A549 (cell line): ENCODE measurements at regions not wholly inside any gene's neighbourhood (a gene's known extent, or its start where the extent isn't known, plus 50 kb on each side); places are given as distances from the start of the nearest gene placed in this dataset.

Source experiments
- ATAC-seq, 2 experiments: fragments of 200-7000 bp in 1 of 2; fragments of >200 bp in 1 of 2; cut with Nextera tagmentation in 1 of 2; cut with Tn5 transposase in 1 of 2; 3 replicates each; pipeline versions ENCODE4 v1.8.0 to v1.9.1; 2018 to 2020; ENCODE audit warnings: mild to moderate bottlenecking in 1 of 2, moderate library complexity in 1 of 2
- CTCF ChIA-PET: fragments of 300-600 bp; sonication (Branson Sonifier 250); formaldehyde crosslinking; extraction: SDS; loops from one replicate; lab custom pipeline; 2021; ENCODE audit warnings: antibody characterized with exemption, inconsistent platforms; lab: Yijun Ruan, JAX
- POLR2A ChIA-PET: fragments of 350-600 bp; formaldehyde crosslinking; extraction: SDS; loops from one replicate; lab custom pipeline; 2021; ENCODE audit warnings: antibody characterized with exemption, inconsistent platforms; lab: Yijun Ruan, JAX
- DNase-seq, 2 experiments: peaks; one replicate each; pipeline versions ENCODE4 v3.0.0 to v3.0.0-alpha.2; 2011 to 2016; ENCODE audit warnings: low read depth in 1 of 2, low spot score in 1 of 2
- FAIRE-seq: peaks from 2 replicates; lab custom pipeline; 2011; peaks lifted over from hg19 to GRCh38; lab: Jason Lieb, UNC
- H3K27ac ChIP-seq, 2 experiments: fragments of >200 bp; sonication (Bioruptor Twin); formaldehyde crosslinking; 3 replicates each; pipeline ENCODE4 v1.5.1; 2016 to 2017
- H3K4me1 ChIP-seq: fragments of >200 bp; sonication (Bioruptor Twin); formaldehyde crosslinking; 3 replicates; pipeline ENCODE4 v1.6.1; 2016
- H3K4me2 ChIP-seq: fragments of >200 bp; sonication (Bioruptor Twin); formaldehyde crosslinking; 3 replicates; pipeline ENCODE4 v1.6.1; 2016
- H3K4me3 ChIP-seq: fragments of >200 bp; sonication (Bioruptor Twin); formaldehyde crosslinking; 3 replicates; pipeline ENCODE4 v1.5.1; 2016
- H3K9me3 ChIP-seq: fragments of >200 bp; sonication (Bioruptor Twin); formaldehyde crosslinking; 3 replicates; pipeline ENCODE4 v1.6.1; 2016
- ATOH8 ChIP-seq: fragments of 250-450 bp; sonication (Bioruptor Pico); IDR thresholded peaks from 2 replicates; pipeline ENCODE4 v1.5.0; 2020; ENCODE audit warnings: low read depth, mild to moderate bottlenecking, moderate library complexity
- CBX2 ChIP-seq: fragments of 200-600 bp; sonication (generic); IDR thresholded peaks from 2 replicates; pipeline ENCODE4 v1.6.1; 2016; ENCODE audit warnings: low read depth, mild to moderate bottlenecking, borderline replicate concordance
- CHD4 ChIP-seq: fragments of 200-600 bp; sonication (generic); IDR thresholded peaks from 2 replicates; pipeline ENCODE4 v1.6.1; 2016; ENCODE audit warnings: antibody characterized with exemption, mild to moderate bottlenecking, borderline replicate concordance
- EHMT2 ChIP-seq: fragments of 200-600 bp; sonication (generic); IDR thresholded peaks from 2 replicates; pipeline ENCODE4 v1.6.1; 2016; ENCODE audit warnings: antibody characterized with exemption, low read depth, mild to moderate bottlenecking, moderate library complexity
- FOSB ChIP-seq: fragments of 250-450 bp; sonication (Bioruptor Pico); IDR thresholded peaks from 2 replicates; pipeline ENCODE4 v1.5.0; 2020; ENCODE audit warnings: mild to moderate bottlenecking, moderate library complexity
- HDAC2 ChIP-seq: fragments of 200-600 bp; sonication (generic); IDR thresholded peaks from 2 replicates; pipeline ENCODE4 v1.6.1; 2016
- HES2 ChIP-seq: fragments of >200 bp; sonication (Bioruptor Twin); formaldehyde crosslinking; IDR thresholded peaks from 2 replicates; pipeline ENCODE4 v1.6.1; 2016
- HOXB13 ChIP-seq: fragments of 250-450 bp; sonication (Bioruptor Pico); IDR thresholded peaks from 2 replicates; pipeline ENCODE4 v1.5.0; 2020; ENCODE audit warnings: low read depth, mild to moderate bottlenecking, moderate library complexity
- KDM1A ChIP-seq: fragments of 200-600 bp; sonication (generic); IDR thresholded peaks from 2 replicates; pipeline ENCODE4 v1.6.1; 2016; ENCODE audit warnings: low read depth, mild to moderate bottlenecking
- MAZ ChIP-seq: fragments of 150-350 bp; IDR thresholded peaks from 2 replicates; pipeline ENCODE4 v1.6.1; 2014; ENCODE audit warnings: antibody characterized with exemption, low read depth, low read length, borderline replicate concordance
- MYC ChIP-seq: IDR thresholded peaks from 2 replicates; pipeline ENCODE4 v1.6.1; 2012; ENCODE audit warnings: mild to moderate bottlenecking, inconsistent platforms, low read length, improper control_type of control experiment, borderline replicate concordance
- NFE2L2 ChIP-seq: fragments of 150-350 bp; conservative IDR thresholded peaks from 2 replicates; pipeline ENCODE4 v1.6.1; 2014; ENCODE audit warnings: low read length
- NR3C1 ChIP-seq: fragments of >200 bp; sonication (Bioruptor Twin); formaldehyde crosslinking; IDR thresholded peaks from 3 replicates; pipeline ENCODE4 v1.6.1; 2017
- POLR2A ChIP-seq: IDR thresholded peaks from 2 replicates; pipeline ENCODE4 v1.6.1; 2012; ENCODE audit warnings: mild to moderate bottlenecking, low read length
- POLR2AphosphoS2 ChIP-seq: conservative IDR thresholded peaks from 2 replicates; pipeline ENCODE4 v1.6.1; 2012; ENCODE audit warnings: low read length, improper control_type of control experiment, inconsistent platforms
- RAD21 ChIP-seq, 2 experiments: fragments of >200 bp in 1 of 2; sonication (Bioruptor Twin) in 1 of 2; formaldehyde crosslinking in 1 of 2; IDR thresholded peaks in 1 of 2; conservative IDR thresholded peaks in 1 of 2; 2 replicates in 1 of 2; 3 replicates in 1 of 2; pipeline ENCODE4 v1.6.1; 2012 to 2018; ENCODE audit warnings: inconsistent platforms in 1 of 2
- RARB ChIP-seq: fragments of 250-450 bp; sonication (Bioruptor Pico); IDR thresholded peaks from 2 replicates; pipeline ENCODE4 v1.8.0; 2021; ENCODE audit warnings: mild to moderate bottlenecking, moderate library complexity
- RCOR1 ChIP-seq: fragments of 150-350 bp; IDR thresholded peaks from 2 replicates; pipeline ENCODE4 v1.6.1; 2014; ENCODE audit warnings: antibody characterized with exemption, low read length, low read depth
- SREBF2 ChIP-seq: fragments of 450-650 bp; IDR thresholded peaks from 2 replicates; pipeline ENCODE4 v1.6.1; 2014; ENCODE audit warnings: mild to moderate bottlenecking, moderate library complexity
- TFCP2L1 ChIP-seq: fragments of 250-450 bp; sonication (Bioruptor Pico); IDR thresholded peaks from 2 replicates; pipeline ENCODE4 v1.5.0; 2021; ENCODE audit warnings: mild to moderate bottlenecking
- TP53 ChIP-seq: fragments of 250-450 bp; sonication (Bioruptor Pico); IDR thresholded peaks from 2 replicates; pipeline ENCODE4 v1.5.0; 2021; ENCODE audit warnings: mild to moderate bottlenecking, moderate library complexity
- ZNF302 ChIP-seq: fragments of 250-450 bp; sonication (Bioruptor Pico); IDR thresholded peaks from 2 replicates; pipeline ENCODE4 v1.9.0; 2021; ENCODE audit warnings: inconsistent platforms, mild to moderate bottlenecking, moderate library complexity
- ZSCAN20 ChIP-seq: fragments of 250-450 bp; sonication (Bioruptor Pico); IDR thresholded peaks from 2 replicates; pipeline ENCODE4 v1.8.0; 2022; ENCODE audit warnings: mild to moderate bottlenecking, moderate library complexity
- WGBS: methylation state at CpG from one replicate; pipeline ENCODE4 v1.1.6; 2017; ENCODE audit errors: missing lambda C conversion rate; 5-methylcytosine and 5-hydroxymethylcytosine counted together

- no peak for TF ChIP-seq EHMT2
- no peak for TF ChIP-seq POLR2A
- TF ChIP-seq RCOR1, result no peak
- TF ChIP-seq HOXB13, result no peak
- TF ChIP-seq SREBF2, result no peak
- CTCF ChIA-PET, result no interaction called here
- FAIRE-seq, result no peak
These were observed 1197.9 kb downstream of the BCL11B start for GRCh38 chr14:98074111-98074510.

DNA sequence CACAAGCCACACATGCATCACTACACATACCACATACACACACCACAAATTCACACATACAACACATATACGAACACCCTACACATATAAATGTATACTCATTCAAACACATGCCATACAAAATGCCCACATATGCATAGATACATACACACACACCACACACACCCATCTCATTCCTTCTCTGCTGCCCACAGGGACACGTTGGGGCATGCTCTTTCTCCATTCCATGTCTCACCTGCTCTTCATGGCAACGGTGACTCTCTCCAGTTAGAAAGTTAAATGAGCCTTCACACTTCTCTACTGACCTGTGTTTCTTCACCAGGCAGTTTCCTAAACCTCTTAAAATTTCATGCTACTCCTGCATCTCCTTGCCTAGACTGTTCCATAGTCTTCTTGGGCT, 1194.8 kb downstream of the BCL11B start:
- H3K4me3 ChIP-seq, result no peak overlapping the region
- ChIA-PET CTCF (no interaction called here), POLR2A (no interaction called here)
- no peaks in the 10 kb centered on the region for H3K9me3 ChIP-seq
- no peak overlapping the region for H3K4me2 ChIP-seq
- no peak for TF ChIP-seq MYC
- H3K4me1 ChIP-seq, result no peaks in the 10 kb centered on the region
- H3K27ac ChIP-seq, result no peak overlapping the region
- DNase-seq, result no peak
- no peak for ATAC-seq
- WGBS, result 2% methylated on average over 3 of the region's 3 CpGs
- no peak for FAIRE-seq

More at GRCh38 chr14:98074111-98074510, 1197.9 kb downstream of the BCL11B start:
- POLR2A ChIA-PET, result no interaction called here
- Histone ChIP-seq H3K27ac (no peak overlapping the region), H3K4me2 (no peak overlapping the region), H3K9me3 (no peaks in the 10 kb centered on the region), H3K4me3 (no peak overlapping the region), H3K4me1 (no peaks in the 10 kb centered on the region)
- no peak for ATAC-seq
- no peak for DNase-seq
- WGBS, result 45% methylated on average over 5 of the region's 5 CpGs

GRCh38 chr14:98082833-98083232, 1189.2 kb downstream of the BCL11B start:
- no peak overlapping the region for H3K4me2 ChIP-seq
- no peaks in the 10 kb centered on the region for H3K4me1 ChIP-seq
- ATAC-seq, result no peak
- no peak for TF ChIP-seq HES2
- no peak for TF ChIP-seq TFCP2L1 (CRISPR knock-in tag)
- TF ChIP-seq HDAC2, result no peak
- TF ChIP-seq ZSCAN20 (CRISPR knock-in tag), result no peak
- TF ChIP-seq CBX2, result no peak
- TF ChIP-seq, all 56 proteins: peak for 0
- FAIRE-seq (no peak), DNase-seq (no peak)
- CTCF ChIA-PET, result no interaction called here
- POLR2A ChIA-PET, result no interaction called here
- H3K27ac ChIP-seq, result no peak overlapping the region
- WGBS, result 0% methylated on average over 1 of the region's 1 CpG
- H3K4me3 ChIP-seq, result no peak overlapping the region
- H3K9me3 ChIP-seq, result no peaks in the 10 kb centered on the region

GRCh38 chr14:98085751-98086150, 1186.2 kb downstream of the BCL11B start:
- Histone ChIP-seq H3K4me2 (no peak overlapping the region), H3K27ac (no peak overlapping the region), H3K9me3 (no peaks in the 10 kb centered on the region), H3K4me3 (no peak overlapping the region), H3K4me1 (no peaks in the 10 kb centered on the region)
- 14% methylated on average over 1 of the region's 1 CpG for WGBS
- TF ChIP-seq MAZ (no peak), POLR2AphosphoS2 (no peak), RCOR1 (no peak), RARB (CRISPR knock-in tag) (no peak), ATOH8 (CRISPR knock-in tag) (no peak), RAD21 (conservative IDR thresholded peaks at IDR 0.05 in 1 of 2, IDR thresholded peaks at IDR 0.05 in 1 of 2) (no peak), KDM1A (no peak), TP53 (CRISPR knock-in tag) (no peak), NFE2L2 (no peak), ZNF302 (CRISPR knock-in tag) (no peak), FOSB (CRISPR knock-in tag) (no peak), NR3C1 (no peak), SREBF2 (no peak), CHD4 (no peak), CBX2 (no peak)
- POLR2A ChIA-PET, result no interaction called here
- DNase-seq (no peak), ATAC-seq (no peak), FAIRE-seq (no peak)
- CTCF ChIA-PET, result no interaction called here
